GM18858 (cell line): ENCODE measurements at regions not wholly inside any gene's neighbourhood (a gene's known extent, or its start where the extent isn't known, plus 50 kb on each side); places are given as distances from the start of the nearest gene placed in this dataset.

Experiments
- ATAC-seq: cut with Tn5 transposase; IDR thresholded peaks from one replicate; pipeline ENCODE4 v1.9.1; 2021; ENCODE audit not compliant: unreplicated experiment

DNA sequence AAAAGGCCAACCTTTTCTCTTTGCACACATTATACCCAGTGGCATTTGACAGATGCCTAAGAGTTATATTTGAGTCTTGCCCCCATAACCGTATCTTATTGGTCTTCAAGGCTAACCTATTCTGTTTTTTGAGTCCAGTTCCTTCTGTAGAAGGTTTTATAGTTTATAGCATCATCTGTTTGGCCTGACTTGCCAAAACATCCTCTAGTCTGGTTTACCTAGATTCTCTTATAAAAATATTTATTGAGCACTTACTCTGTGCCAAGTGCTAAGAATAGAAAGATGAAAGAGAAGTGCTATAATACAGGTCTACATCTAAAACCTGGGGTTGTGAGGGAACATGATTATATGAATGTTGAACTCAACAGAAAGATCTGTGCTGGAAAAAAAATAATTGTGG is 55.9 kb upstream of the PIP4K2A start:
- ATAC-seq, result no peak

DNA sequence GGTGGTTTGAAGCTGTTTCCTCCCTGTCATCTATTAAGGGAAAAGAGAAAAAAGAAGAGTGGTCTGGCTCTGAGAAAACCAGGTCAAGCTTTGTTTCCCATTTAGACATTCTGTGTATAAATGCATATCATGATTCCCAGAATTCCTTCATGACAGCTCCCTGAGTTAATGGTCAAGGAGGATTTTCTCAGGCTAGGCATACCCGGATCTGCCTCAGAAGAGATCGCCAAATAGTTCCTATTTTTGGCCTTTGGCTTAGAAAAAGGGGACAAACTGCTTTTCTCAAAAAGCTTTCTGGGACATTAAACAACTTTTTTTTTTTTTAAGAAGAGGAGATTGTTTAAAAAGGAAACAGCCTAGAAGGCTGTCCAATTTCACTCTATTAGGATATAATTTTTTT is 53.5 kb upstream of the PIP4K2A start:
- ATAC-seq, result no peak

DNA sequence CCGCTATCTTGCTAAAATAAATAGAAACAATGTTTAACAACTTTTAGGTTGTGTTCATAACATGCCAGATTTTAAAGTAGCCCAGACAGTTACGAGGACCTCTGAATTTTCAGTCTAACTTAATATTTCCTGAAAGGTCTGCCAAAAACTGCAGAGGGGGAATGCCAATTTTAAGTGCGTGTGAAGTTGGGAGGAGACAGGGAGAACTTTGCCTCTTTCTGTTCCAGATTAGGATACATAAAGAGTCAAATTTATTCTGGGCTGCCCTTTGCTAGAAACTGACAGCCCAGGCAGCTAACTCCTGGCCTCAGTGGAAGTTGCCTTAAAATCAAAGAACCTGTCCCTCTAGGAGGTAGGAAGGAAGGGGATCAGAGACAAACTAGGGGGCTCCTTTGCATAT is 52.3 kb upstream of the PIP4K2A start:
- no peak for ATAC-seq

DNA sequence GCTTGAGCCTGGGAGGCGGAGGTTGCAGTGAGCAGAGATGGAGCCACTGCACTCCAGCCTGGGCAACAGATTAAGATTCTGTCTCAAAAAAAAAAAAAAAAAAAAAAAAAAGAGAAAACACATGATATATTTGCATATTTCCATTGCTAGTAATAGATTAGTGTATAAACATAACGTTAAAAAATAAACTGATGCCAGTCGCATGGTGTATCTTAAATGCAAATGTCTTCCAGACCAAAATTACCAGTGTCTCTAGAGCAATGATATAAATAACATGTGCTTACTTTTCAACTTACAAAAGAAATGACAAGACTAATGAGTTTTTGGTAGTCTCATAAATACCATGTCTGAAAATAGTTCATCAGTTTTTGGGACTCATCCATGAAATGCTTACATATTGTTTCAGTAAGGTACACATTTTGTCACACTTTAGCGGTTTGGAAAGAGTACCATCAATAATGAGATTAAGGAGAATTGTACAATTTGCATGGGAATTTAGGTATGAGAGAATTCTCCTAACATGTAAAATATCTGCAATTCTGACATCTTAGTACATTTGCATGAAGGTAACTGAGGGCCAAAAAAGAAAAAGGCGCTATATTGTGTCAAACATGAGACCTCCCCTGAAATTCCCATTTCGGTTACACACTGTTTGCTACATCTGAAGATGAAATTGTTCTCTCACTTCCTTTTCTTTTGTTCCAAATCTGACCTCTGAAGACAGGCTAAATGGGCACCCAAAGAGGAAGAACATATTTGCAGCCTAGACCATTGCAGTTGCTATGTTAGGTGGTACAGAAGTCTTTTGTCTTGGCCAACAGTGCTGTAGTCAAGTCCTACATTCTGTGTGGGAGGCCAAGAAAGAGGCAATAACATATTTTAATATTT is 51.5 kb upstream of the PIP4K2A start:
- ATAC-seq, result peak; percentile 85

GRCh38 chr10:22764639-22765038 is 50.3 kb upstream of the PIP4K2A start:
- no peak for ATAC-seq
